ENCODE measurements at regions not wholly inside any gene's neighbourhood (a gene's known extent, or its start where the extent isn't known, plus 50 kb on each side); places are given as distances from the start of the nearest gene placed in this dataset.

DNA sequence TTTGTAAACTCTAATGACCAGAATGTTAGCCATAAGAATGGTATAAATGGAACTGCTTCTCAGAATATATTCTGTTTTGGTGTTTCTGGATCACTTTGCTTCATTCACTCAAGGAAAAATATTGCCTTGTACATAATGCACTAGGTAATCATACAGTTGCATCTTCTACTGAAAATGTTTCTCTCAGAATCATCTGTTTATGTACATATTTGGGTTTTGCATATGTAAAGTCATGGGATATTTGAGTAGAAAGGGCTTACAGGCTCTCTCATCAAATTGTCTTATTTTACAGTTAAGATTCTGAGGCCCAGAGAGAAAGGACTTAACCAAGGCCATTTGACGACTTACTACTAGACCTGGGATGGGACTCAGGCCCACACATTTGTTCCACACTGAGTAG lies 97.8 kb upstream of the PALM2AKAP2 start:
- no peak for DNase-seq

GRCh38 chr9:109683521-109683920 lies 96.5 kb upstream of the PALM2AKAP2 start:
- DNase-seq = no peak

DNA sequence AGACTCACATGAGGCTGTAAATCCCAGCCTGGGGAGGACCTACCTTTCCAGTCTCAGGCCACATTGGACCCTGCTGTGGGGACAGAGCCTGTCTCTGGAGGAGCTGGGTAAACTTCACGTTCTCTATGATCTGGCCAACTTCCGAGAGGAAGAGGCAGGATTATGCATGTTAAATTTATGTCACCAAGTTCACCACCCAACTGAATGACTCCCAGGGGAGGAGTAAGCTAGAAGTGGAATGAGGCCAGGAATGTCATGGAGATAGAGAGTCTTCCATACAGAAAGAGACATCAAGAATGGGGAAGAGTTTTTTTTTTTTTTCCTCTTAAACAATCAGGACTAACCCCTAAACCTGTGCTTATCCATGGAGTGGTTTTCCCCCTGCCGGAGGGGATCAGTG lies 90.3 kb upstream of the PALM2AKAP2 start:
- no peak for DNase-seq

GRCh38 chr9:109699019-109699418 lies 81.0 kb upstream of the PALM2AKAP2 start:
- no peak for DNase-seq

- no peak for DNase-seq
Measured at GRCh38 chr9:109704546-109704945, 75.5 kb upstream of the PALM2AKAP2 start.

- no peak for DNase-seq
Measured at GRCh38 chr9:109705515-109705914, 74.5 kb upstream of the PALM2AKAP2 start.

DNA sequence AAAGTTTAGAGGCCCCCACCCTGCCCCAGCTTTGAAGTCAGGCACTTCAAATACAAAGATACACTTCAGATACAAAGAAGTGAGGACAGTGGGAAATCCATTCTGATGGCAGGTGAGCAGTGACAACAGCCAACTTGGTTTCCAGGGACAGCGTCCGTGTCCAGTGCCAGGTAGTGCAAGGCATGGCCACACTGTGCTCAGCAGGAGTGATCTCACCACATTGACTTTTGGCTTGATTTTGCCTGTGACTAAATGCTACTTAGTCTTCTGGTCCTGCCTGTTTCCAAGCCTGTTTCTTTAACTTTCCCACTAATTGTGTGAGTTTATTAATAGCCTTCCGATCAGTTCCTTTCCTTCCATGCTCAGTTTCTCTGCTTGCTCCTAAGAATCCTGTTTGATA lies 72.6 kb upstream of the PALM2AKAP2 start:
- DNase-seq = no peak

GRCh38 chr9:109708451-109708945 lies 71.5 kb upstream of the PALM2AKAP2 start:
- DNase-seq = no peak

DNA sequence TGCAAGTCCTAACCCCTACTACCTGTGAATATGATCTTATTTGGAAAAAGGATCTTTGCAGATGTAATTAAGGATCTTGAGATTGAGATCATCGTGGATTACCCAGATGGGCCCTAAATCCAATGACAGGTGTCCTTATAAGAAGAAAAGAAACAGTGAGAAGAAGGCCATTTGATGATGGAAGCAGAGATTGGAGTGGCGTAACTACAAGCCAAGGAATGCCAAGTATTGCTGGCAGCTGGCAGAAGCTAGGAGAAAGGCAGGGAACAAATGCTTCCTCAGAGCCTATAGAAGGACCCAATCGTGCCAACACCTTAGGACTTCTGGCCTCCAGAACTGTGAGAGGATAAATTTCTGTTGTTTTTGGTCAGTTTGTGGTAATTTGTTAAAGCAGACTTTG lies 70.1 kb upstream of the PALM2AKAP2 start:
- DNase-seq = no peak

GRCh38 chr9:109710830-109711229 lies 69.2 kb upstream of the PALM2AKAP2 start:
- no peak for DNase-seq

DNA sequence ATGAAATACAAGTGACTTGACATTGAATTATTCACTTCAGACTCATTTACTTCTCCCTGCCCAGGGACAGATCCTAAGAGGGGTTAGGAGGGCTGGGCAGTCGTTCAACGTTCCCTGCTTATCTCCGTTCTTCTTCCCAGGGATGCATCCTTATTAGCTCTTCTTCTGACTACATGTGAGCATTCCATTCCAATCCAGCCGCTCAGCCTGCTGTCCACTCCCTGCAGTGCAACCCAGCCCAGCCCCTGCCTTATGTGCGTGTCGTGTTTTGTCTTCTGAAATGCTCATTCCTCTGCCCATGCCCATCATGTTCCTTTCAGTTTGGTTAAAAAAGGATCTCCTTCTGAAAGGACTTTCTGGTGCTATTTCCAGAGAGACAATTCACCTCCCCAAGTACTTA lies 64.7 kb upstream of the PALM2AKAP2 start:
- no peak for DNase-seq

GRCh38 chr9:109716631-109717030 lies 63.4 kb upstream of the PALM2AKAP2 start:
- no peak for DNase-seq

DNA sequence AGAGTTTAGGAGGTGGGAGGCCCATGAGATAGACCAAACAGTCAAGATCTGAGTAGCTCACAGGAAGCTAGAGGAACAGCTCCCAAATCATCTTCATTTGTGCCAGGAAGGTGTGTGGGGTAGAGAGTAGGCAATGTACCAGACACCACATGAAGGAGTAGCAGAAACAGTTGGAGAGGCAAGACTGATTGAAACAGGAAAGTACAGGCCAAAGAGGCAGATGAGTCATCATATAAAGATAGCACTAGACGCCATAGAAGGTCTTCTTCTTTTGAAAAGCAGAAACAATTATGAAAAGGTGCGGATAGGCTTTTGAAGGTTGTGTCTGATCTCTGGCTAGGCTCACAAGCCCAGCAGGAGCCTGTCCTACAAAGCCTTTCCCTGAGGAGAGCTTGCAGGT lies 62.7 kb upstream of the PALM2AKAP2 start:
- no peak for DNase-seq

- DNase-seq = no peak
Measured at GRCh38 chr9:109718861-109719260, 61.1 kb upstream of the PALM2AKAP2 start.

- DNase-seq = no peak
Measured at GRCh38 chr9:109721001-109721400, 59.0 kb upstream of the PALM2AKAP2 start.

DNA sequence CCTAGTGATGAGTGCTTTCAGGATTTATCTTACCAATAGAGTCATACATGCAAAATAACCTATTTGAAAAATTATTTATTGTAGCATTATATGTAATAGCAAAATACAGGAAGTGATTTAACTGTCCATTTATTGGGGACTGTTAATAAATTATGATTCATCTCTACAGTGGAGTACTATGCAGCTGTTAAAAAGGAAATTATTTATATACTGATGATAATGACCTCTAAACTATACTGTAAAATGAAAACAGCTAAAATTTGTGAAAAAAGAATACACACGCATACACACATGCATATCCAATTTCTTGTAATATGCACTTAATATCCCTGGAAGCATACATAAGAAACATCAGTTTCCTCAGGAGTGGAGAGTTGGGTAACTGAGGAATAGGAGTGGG lies 58.0 kb upstream of the PALM2AKAP2 start:
- DNase-seq = no peak

GRCh38 chr9:109723781-109724180 lies 56.2 kb upstream of the PALM2AKAP2 start:
- no peak for DNase-seq

- no peak for DNase-seq
Measured at GRCh38 chr9:109725460-109725859, 54.5 kb upstream of the PALM2AKAP2 start.

- no peak for DNase-seq
Measured at GRCh38 chr9:109726119-109726518, 53.9 kb upstream of the PALM2AKAP2 start.

GRCh38 chr9:109728686-109729300 lies 51.2 kb upstream of the PALM2AKAP2 start:
- no peak for DNase-seq

GRCh38 chr9:109729513-109729912 lies 50.5 kb upstream of the PALM2AKAP2 start:
- DNase-seq = no peak

All from NCI-H82 (cell line).